H1 (cell line): ENCODE measurements at regions not wholly inside any gene's neighbourhood (a gene's known extent, or its start where the extent isn't known, plus 50 kb on each side); places are given as distances from the start of the nearest gene placed in this dataset.

ENCODE experiments used
- CTCF ChIA-PET: fragments of 300-600 bp; sonication (Branson Sonifier 250); formaldehyde crosslinking; loops from one replicate; lab custom pipeline; 2021; ENCODE audit not compliant: partially characterized antibody; lab: Charles Lee
- POLR2A ChIA-PET: fragments of 300-600 bp; sonication (Branson Sonifier 250); formaldehyde crosslinking; loops from one replicate; lab custom pipeline; 2021; ENCODE audit warnings: inconsistent platforms; ENCODE audit not compliant: partially characterized antibody; lab: Charles Lee
- DNase-seq, 2 experiments: peaks; one replicate each; pipeline versions ENCODE4 v3.0.0 to v3.0.0-alpha.2; 2010 to 2022; ENCODE audit warnings: low spot score in 2 of 2, low read depth in 1 of 2, mixed read lengths in 1 of 2
- FAIRE-seq: peaks from 2 replicates; lab custom pipeline; 2011; peaks lifted over from hg19 to GRCh38; lab: Jason Lieb, UNC
- H2AFZ ChIP-seq: 2 replicates; pipeline ENCODE4 v1.8.1; 2012; ENCODE audit warnings: low read length, inconsistent platforms
- H2AK5ac ChIP-seq: 2 replicates; pipeline ENCODE4 v1.6.1; 2013; ENCODE audit warnings: low read depth, low read length
- H2BK120ac ChIP-seq: replicated peaks from 2 replicates; pipeline ENCODE3; 2013; ENCODE audit warnings: low read depth, low read length, inconsistent platforms
- H2BK12ac ChIP-seq: 2 replicates; pipeline ENCODE4 v1.6.1; 2013; ENCODE audit warnings: low read depth, low read length
- H2BK15ac ChIP-seq: 2 replicates; pipeline ENCODE4 v1.6.1; 2013; ENCODE audit warnings: low read length
- H2BK20ac ChIP-seq: 2 replicates; pipeline ENCODE4 v1.6.1; 2013; ENCODE audit warnings: low read length
- H2BK5ac ChIP-seq: 2 replicates; pipeline ENCODE4 v1.6.1; 2013; ENCODE audit warnings: low read depth, low read length
- H3K14ac ChIP-seq: 2 replicates; pipeline ENCODE4 v1.6.1; 2013; ENCODE audit warnings: inconsistent platforms; ENCODE audit not compliant: insufficient read length
- H3K18ac ChIP-seq: 2 replicates; pipeline ENCODE4 v1.6.1; 2013; ENCODE audit warnings: low read length; ENCODE audit errors: extremely low read depth
- H3K23ac ChIP-seq: 2 replicates; pipeline ENCODE4 v1.6.1; 2013; ENCODE audit warnings: inconsistent platforms; ENCODE audit not compliant: insufficient read length
- H3K23me2 ChIP-seq: 2 replicates; pipeline ENCODE4 v1.6.1; 2013; ENCODE audit warnings: low read depth, low read length
- H3K27ac ChIP-seq: 2 replicates; pipeline ENCODE4 v1.6.1; 2011; ENCODE audit warnings: low read depth, low read length, inconsistent platforms
- H3K27me3 ChIP-seq, 4 experiments: replicated peaks in 1 of 4; 1 replicate in 1 of 4; 2 replicates in 3 of 4; pipeline versions ENCODE4 v1.6.1 to v1.8.1; 2011 to 2013; ENCODE audit warnings: low read length in 3 of 4, mild to moderate bottlenecking in 3 of 4, inconsistent platforms in 2 of 4, mixed read lengths in 2 of 4, moderate library complexity in 1 of 4; ENCODE audit not compliant: control insufficient read depth in 3 of 4, insufficient read depth in 3 of 4; ENCODE audit errors: extremely low read depth in 1 of 4
- H3K36me3 ChIP-seq, 4 experiments: 2 replicates each; pipeline versions ENCODE4 v1.6.1 to v1.8.1; 2011 to 2013; ENCODE audit warnings: mild to moderate bottlenecking in 4 of 4, low read length in 3 of 4, moderate library complexity in 2 of 4, control low read depth in 1 of 4, inconsistent platforms in 1 of 4; ENCODE audit not compliant: insufficient read depth in 4 of 4, control insufficient read depth in 2 of 4
- H3K4ac ChIP-seq: replicated peaks from 2 replicates; pipeline ENCODE3; 2013; ENCODE audit warnings: low read length, low read depth, mixed read lengths, inconsistent platforms; ENCODE audit not compliant: insufficient read length
- H3K4me1 ChIP-seq, 4 experiments: replicated peaks in 1 of 4; 1 replicate in 1 of 4; 2 replicates in 3 of 4; pipeline versions ENCODE4 v1.6.1 to v1.8.1; 2011 to 2013; ENCODE audit warnings: low read length in 3 of 4, inconsistent platforms in 2 of 4, mixed read lengths in 1 of 4; ENCODE audit not compliant: insufficient read depth in 4 of 4, control insufficient read depth in 3 of 4
- H3K4me2 ChIP-seq, 2 experiments: 2 replicates each; pipeline versions ENCODE4 v1.6.1 to v1.8.1; 2011 to 2013; ENCODE audit warnings: low read depth in 2 of 2, low read length in 2 of 2, control low read depth in 1 of 2, inconsistent platforms in 1 of 2, mild to moderate bottlenecking in 1 of 2; ENCODE audit not compliant: insufficient read depth in 1 of 2
- H3K4me3 ChIP-seq, 4 experiments: fragments of 200-600, 300-600 bp in 1 of 4; sonication (generic), shearing (Covaris generic), sonication (Bioruptor Twin) in 1 of 4; 2 replicates each; pipeline versions ENCODE4 v1.5.1 to v1.8.1; 2011 to 2016; ENCODE audit warnings: low read length in 4 of 4, low read depth in 3 of 4, control low read depth in 2 of 4, inconsistent platforms in 2 of 4, mild to moderate bottlenecking in 2 of 4, mixed read lengths in 1 of 4, moderate library complexity in 1 of 4; ENCODE audit not compliant: insufficient read depth in 2 of 4; ENCODE audit errors: extremely low read depth in 1 of 4
- H3K56ac ChIP-seq: replicated peaks from 2 replicates; pipeline ENCODE3; 2013; ENCODE audit warnings: low read depth, mild to moderate bottlenecking, mixed read lengths, low read length, inconsistent platforms; ENCODE audit not compliant: insufficient read length
- H3K79me1 ChIP-seq: 2 replicates; pipeline ENCODE4 v1.6.1; 2013; ENCODE audit warnings: low read depth, low read length, control low read depth
- H3K79me2 ChIP-seq, 2 experiments: 2 replicates each; pipeline versions ENCODE4 v1.6.1 to v1.8.1; 2012 to 2013; ENCODE audit warnings: low read length in 2 of 2, mild to moderate bottlenecking in 2 of 2, inconsistent platforms in 1 of 2; ENCODE audit not compliant: insufficient read depth in 2 of 2, control insufficient read depth in 1 of 2
- H3K9ac ChIP-seq, 4 experiments: replicated peaks in 1 of 4; 1 replicate in 1 of 4; 2 replicates in 3 of 4; pipeline versions ENCODE4 v1.6.1 to v1.8.1; 2011 to 2013; ENCODE audit warnings: low read depth in 3 of 4, low read length in 3 of 4, control low read depth in 2 of 4, mild to moderate bottlenecking in 2 of 4, moderate library complexity in 2 of 4, inconsistent platforms in 1 of 4; ENCODE audit errors: extremely low read depth in 1 of 4
- H3K9me3 ChIP-seq, 2 experiments: 2 replicates each; pipeline versions ENCODE4 v1.6.1 to v1.8.1; 2012 to 2013; ENCODE audit warnings: mild to moderate bottlenecking in 2 of 2, moderate library complexity in 2 of 2, control low read depth in 1 of 2, inconsistent platforms in 1 of 2, low read depth in 1 of 2, low read length in 1 of 2, mixed read lengths in 1 of 2; ENCODE audit not compliant: insufficient read depth in 2 of 2
- H4K20me1 ChIP-seq, 2 experiments: replicated peaks in 1 of 2; 2 replicates each; pipeline versions ENCODE3 to v1.8.1; 2011 to 2013; ENCODE audit warnings: inconsistent platforms in 2 of 2, low read length in 2 of 2, mild to moderate bottlenecking in 1 of 2; ENCODE audit not compliant: insufficient read depth in 2 of 2, control insufficient read depth in 1 of 2
- H4K5ac ChIP-seq: 2 replicates; pipeline ENCODE4 v1.6.1; 2013; ENCODE audit warnings: low read length, low read depth, mixed read lengths, inconsistent platforms; ENCODE audit not compliant: insufficient read length
- H4K8ac ChIP-seq: 2 replicates; pipeline ENCODE4 v1.8.0; 2013; ENCODE audit warnings: mild to moderate bottlenecking, moderate library complexity, low read length, inconsistent platforms; ENCODE audit not compliant: insufficient read depth; ENCODE audit errors: extremely low read depth
- H4K91ac ChIP-seq: replicated peaks from 2 replicates; pipeline ENCODE3; 2013; ENCODE audit warnings: low read length, mixed read lengths, inconsistent platforms; ENCODE audit not compliant: insufficient read length
- ASH2L ChIP-seq: fragments of 200-600, 300-600 bp; sonication (generic); IDR thresholded peaks from one replicate; pipeline ENCODE4 v1.7.1; 2017; ENCODE audit warnings: low read length
- CHD2 ChIP-seq: IDR thresholded peaks from 2 replicates; pipeline ENCODE4 v1.6.1; 2012; ENCODE audit warnings: low read length, improper control_type of control experiment
- KDM4A ChIP-seq: IDR thresholded peaks from one replicate; pipeline ENCODE4 v1.7.1; 2012; ENCODE audit warnings: low read depth, mild to moderate bottlenecking, moderate library complexity, low read length, inconsistent platforms; ENCODE audit not compliant: severe bottlenecking
- KDM5A ChIP-seq: fragments of 200-600 bp; IDR thresholded peaks from 2 replicates; pipeline ENCODE4 v1.7.1; 2012; ENCODE audit warnings: mild to moderate bottlenecking, low read length, inconsistent platforms, mixed read lengths
- SP2 ChIP-seq: IDR thresholded peaks from 2 replicates; pipeline ENCODE4 v1.6.1; 2012; ENCODE audit warnings: mild to moderate bottlenecking, low read length, inconsistent platforms
- TBP ChIP-seq: IDR thresholded peaks from 2 replicates; pipeline ENCODE4 v1.6.1; 2011; ENCODE audit warnings: low read depth, low read length, improper control_type of control experiment
- WGBS, 2 experiments: shearing (Covaris generic) in 1 of 2; methylation state at CpG; one replicate each; pipeline versions ENCODE4 v1.1.6 to v1.1.7; 2013 to 2015; ENCODE audit warnings: low lambda C conversion rate in 2 of 2, mixed read lengths in 2 of 2, inconsistent platforms in 1 of 2, low coverage in 1 of 2, missing lambda C conversion rate in 1 of 2; ENCODE audit not compliant: insufficient replicate concordance in 2 of 2, insufficient coverage in 1 of 2, insufficient read length in 1 of 2; ENCODE audit errors: extremely low coverage in 1 of 2, missing lambda C conversion rate in 1 of 2; 5-methylcytosine and 5-hydroxymethylcytosine counted together
- TF ChIP-seq, protein P1 (sequence below): IDR thresholded peaks from 2 replicates; pipeline ENCODE4 v1.6.1; 2011; ENCODE audit warnings: low read length, improper control_type of control experiment
- TF ChIP-seq, protein P2 (sequence below): IDR thresholded peaks from 2 replicates; pipeline ENCODE4 v1.6.1; 2011; ENCODE audit warnings: low read depth, mild to moderate bottlenecking, low read length; ENCODE audit not compliant: insufficient read depth

DNA sequence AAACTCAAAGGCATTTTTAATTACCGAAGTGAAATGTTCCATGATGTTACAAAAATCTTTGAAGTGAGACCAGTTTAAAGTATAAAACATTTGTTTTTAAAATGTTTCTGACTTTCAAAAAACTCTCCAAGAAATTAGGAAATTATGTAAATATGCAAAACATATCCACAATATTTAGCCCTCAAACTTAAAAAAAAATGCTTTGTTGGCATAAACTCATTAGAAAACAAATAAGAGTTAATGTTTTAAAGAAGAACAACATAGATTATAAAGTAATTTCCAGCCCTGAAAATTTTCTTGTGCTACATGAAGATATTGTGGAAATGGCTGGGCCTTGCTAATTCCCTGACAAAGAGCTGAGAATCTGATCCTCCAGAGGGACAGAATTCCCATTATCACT, 199.7 kb upstream of the STARD13 start:
- H4K8ac ChIP-seq, result no peak overlapping the region
- CTCF ChIA-PET, result no interaction called here
- H3K4me1 ChIP-seq, result peaks cover 0 to 5% (median 0%) of the 10 kb centered on the region in 4 experiments; a peak in 2 of 7 replicates
- no peak overlapping the region for H4K91ac ChIP-seq
- H2BK120ac ChIP-seq, result no peak overlapping the region
- H3K56ac ChIP-seq, result no peak overlapping the region
- no peak overlapping the region for H3K23ac ChIP-seq
- no peaks in the 10 kb centered on the region for H4K20me1 ChIP-seq
- no peaks in the 10 kb centered on the region for H3K79me2 ChIP-seq
- peaks cover 0 to 10% of the 10 kb centered on the region in 2 experiments; a peak in 2 of 4 replicates for H3K9me3 ChIP-seq
- no peak overlapping the region for H3K27ac ChIP-seq
- H3K23me2 ChIP-seq, result no peaks in the 10 kb centered on the region
- H2BK12ac ChIP-seq, result no peak overlapping the region
- WGBS, 2 experiments, result 93% methylated on average over 1 of the region's 1 CpG; no CpG with 5 or more reads in 1 of the 2 experiments
- no peak overlapping the region for H3K4me2 ChIP-seq
- H3K36me3 ChIP-seq, result no peaks in the 10 kb centered on the region
- H3K18ac ChIP-seq, result no peak overlapping the region
- no peak for DNase-seq
- no peak overlapping the region for H2BK15ac ChIP-seq
- no peak overlapping the region for H2AFZ ChIP-seq
- H2BK5ac ChIP-seq, result no peak overlapping the region
- no peak overlapping the region for H3K4ac ChIP-seq
- POLR2A ChIA-PET, result no interaction called here
- no peaks in the 10 kb centered on the region for H3K79me1 ChIP-seq
- no peaks in the 10 kb centered on the region for H3K27me3 ChIP-seq
- no peak overlapping the region for H3K4me3 ChIP-seq
- no peak overlapping the region for H3K14ac ChIP-seq
- no peak for FAIRE-seq
- H4K5ac ChIP-seq, result no peak overlapping the region
- H3K9ac ChIP-seq, result no peak overlapping the region
- no peak overlapping the region for H2BK20ac ChIP-seq
- no peak overlapping the region for H2AK5ac ChIP-seq
- TF ChIP-seq KDM5A, result no peak
- TF ChIP-seq ASH2L, result no peak
- no peak for TF ChIP-seq SP2
- TF ChIP-seq, protein P1, sequence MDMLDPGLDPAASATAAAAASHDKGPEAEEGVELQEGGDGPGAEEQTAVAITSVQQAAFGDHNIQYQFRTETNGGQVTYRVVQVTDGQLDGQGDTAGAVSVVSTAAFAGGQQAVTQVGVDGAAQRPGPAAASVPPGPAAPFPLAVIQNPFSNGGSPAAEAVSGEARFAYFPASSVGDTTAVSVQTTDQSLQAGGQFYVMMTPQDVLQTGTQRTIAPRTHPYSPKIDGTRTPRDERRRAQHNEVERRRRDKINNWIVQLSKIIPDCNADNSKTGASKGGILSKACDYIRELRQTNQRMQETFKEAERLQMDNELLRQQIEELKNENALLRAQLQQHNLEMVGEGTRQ, result no peak
- no peak for TF ChIP-seq TBP
- no peak for TF ChIP-seq KDM4A
- TF ChIP-seq, protein P2, sequence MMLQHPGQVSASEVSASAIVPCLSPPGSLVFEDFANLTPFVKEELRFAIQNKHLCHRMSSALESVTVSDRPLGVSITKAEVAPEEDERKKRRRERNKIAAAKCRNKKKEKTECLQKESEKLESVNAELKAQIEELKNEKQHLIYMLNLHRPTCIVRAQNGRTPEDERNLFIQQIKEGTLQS, result no peak
- TF ChIP-seq CHD2, result no peak
